ENCODE measurements at regions not wholly inside any gene's neighbourhood (a gene's known extent, or its start where the extent isn't known, plus 50 kb on each side); places are given as distances from the start of the nearest gene placed in this dataset.
A peak's percentile ranks its signal among the peaks of the same experiment; 100 is the strongest.

DNA sequence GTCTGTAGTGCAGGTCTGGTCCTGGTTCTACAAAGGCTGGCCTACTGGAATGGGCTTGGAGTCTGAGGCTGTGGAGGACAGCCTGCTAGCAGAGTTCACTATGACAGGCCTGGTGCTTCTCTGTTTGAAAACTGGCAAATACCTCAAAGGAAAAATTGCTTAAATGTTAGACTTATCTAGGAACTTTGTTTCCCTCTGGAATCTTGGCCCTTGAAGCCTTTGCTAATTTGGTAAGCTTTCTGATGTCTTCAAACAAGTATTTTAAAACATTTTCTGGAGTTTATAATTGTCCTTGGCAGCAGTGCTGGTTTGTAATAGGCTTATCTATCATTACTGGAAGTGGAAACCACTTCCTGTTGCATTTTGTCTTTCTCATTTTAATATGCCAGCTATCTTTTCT is 139.7 kb downstream of the TMEM26 start:
- ATAC-seq (replicated peaks in 1 of 2): no peak

DNA sequence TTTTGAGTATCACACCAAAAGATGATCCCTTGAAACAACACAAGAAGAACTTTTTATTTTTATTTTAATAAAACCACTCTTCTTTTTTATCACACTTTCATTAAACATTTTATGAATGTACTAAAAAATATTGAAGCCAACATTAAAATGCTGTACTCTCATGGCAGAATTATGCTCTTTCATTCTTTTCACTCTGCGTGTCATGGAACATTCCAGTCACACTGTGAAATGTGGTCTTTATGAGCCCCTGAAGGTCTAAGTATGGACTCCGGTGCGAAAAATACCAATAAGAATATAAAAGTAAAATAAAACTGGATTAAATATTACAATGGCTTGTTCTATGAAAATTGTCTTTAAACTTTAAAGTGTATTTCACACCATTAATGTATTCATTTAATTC is 148.4 kb downstream of the TMEM26 start:
- Mint-ChIP-seq H3K4me3 (no peak overlapping the region), H3K9me3 (peaks cover 0 to 2% of the 10 kb centered on the region in 2 donors), H3K27ac (no peak overlapping the region), H3K27me3 (ENCODE audit: low read depth) (no peaks in the 10 kb centered on the region), H3K36me3 (ENCODE audit: insufficient read depth in 2 of 2) (no peaks in the 10 kb centered on the region), H3K4me1 (ENCODE audit: low read depth) (no peaks in the 10 kb centered on the region)
- ATAC-seq (replicated peaks in 1 of 2): no peak
- DNase-seq: no peak

More for the DNA sequence above, 139.7 kb downstream of the TMEM26 start:
- H3K27me3 Mint-ChIP-seq (ENCODE audit: low read depth): no peaks in the 10 kb centered on the region
- peaks cover 0 to 2% of the 10 kb centered on the region in 2 donors for H3K9me3 Mint-ChIP-seq
- H3K4me3 Mint-ChIP-seq: no peak overlapping the region
- H3K4me1 Mint-ChIP-seq (ENCODE audit: low read depth): peaks cover 15% of the 10 kb centered on the region
- peak overlapping the region; percentile 51 for H3K27ac Mint-ChIP-seq
- no peak for DNase-seq
- no peaks in the 10 kb centered on the region for H3K36me3 Mint-ChIP-seq (ENCODE audit: insufficient read depth in 2 of 2)

DNA sequence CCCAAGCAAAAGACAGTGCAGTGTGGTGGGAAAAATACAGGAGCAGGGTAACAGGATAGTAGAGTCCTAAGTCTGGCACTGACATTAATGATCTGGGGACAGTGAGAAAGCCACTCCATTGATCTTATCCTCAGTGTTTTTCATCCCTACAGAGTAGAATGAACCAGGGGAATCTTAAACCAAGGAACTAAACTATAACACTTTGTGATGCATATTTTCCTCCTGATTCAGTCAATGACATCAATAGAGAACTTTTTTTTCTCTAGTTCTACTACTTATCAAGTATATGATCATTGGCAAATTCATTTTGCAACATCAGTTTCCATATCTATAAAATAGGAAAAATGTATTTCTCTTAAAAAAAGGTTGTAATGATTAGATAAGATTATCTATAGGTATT is 151.1 kb downstream of the TMEM26 start:
- no peaks in the 10 kb centered on the region for H3K4me1 Mint-ChIP-seq (ENCODE audit: low read depth)
- DNase-seq (no peak), ATAC-seq (replicated peaks in 1 of 2) (no peak)
- H3K27me3 Mint-ChIP-seq (ENCODE audit: low read depth): no peaks in the 10 kb centered on the region
- no peak overlapping the region for H3K4me3 Mint-ChIP-seq
- no peak overlapping the region for H3K27ac Mint-ChIP-seq
- H3K36me3 Mint-ChIP-seq (ENCODE audit: insufficient read depth in 2 of 2): peaks cover 0 to 2% of the 10 kb centered on the region in 2 donors
- peaks cover 2 to 5% of the 10 kb centered on the region in 2 donors for H3K9me3 Mint-ChIP-seq

DNA sequence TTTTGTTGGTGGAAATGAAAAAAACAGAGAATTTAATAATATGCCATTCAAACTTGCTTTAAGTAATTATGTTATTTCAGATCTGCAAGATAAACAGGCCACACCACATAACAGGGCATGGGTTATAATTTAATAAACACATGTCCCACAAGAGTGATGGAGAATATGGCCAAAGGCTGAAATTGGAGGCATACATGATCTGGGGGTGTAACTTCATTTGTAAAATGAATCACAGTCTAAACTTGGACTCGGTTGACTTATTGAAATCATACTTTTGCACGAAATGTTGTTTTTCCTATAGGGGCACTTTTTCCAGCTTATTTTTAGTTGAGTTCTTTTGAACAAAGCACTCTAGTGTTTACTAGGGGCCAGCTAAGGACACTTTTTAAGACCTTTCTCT is 151.6 kb downstream of the TMEM26 start:
- H3K4me3 Mint-ChIP-seq: no peak overlapping the region
- peaks cover 0 to 2% of the 10 kb centered on the region in 2 donors for H3K36me3 Mint-ChIP-seq (ENCODE audit: insufficient read depth in 2 of 2)
- ATAC-seq (replicated peaks in 1 of 2): no peak
- H3K27ac Mint-ChIP-seq: no peak overlapping the region
- no peaks in the 10 kb centered on the region for H3K4me1 Mint-ChIP-seq (ENCODE audit: low read depth)
- no peaks in the 10 kb centered on the region for H3K27me3 Mint-ChIP-seq (ENCODE audit: low read depth)
- H3K9me3 Mint-ChIP-seq: peaks cover 2 to 5% of the 10 kb centered on the region in 2 donors
- no peak for DNase-seq

DNA sequence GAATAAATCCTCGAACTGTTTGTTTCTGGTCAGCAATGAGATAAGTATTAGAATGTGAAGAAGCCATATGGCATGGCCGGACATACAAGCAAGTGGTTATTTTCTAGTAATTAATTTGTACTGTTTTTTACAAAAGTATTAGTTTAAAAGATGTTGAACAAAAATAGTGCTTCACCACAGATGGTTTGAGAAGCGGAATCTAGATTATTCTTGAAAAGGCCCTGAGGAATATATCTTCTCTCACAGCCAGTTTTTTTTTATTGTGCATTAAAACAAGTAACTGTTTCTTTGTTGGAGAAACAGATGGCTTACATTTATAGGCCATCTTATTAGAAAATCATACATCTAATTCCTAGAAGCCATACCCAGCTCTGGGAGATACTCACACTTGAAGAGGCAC is 153.3 kb downstream of the TMEM26 start:
- peaks cover 0 to 2% of the 10 kb centered on the region in 2 donors for H3K36me3 Mint-ChIP-seq (ENCODE audit: insufficient read depth in 2 of 2)
- H3K27me3 Mint-ChIP-seq (ENCODE audit: low read depth): no peaks in the 10 kb centered on the region
- ATAC-seq (replicated peaks in 1 of 2): no peak
- peaks cover 2 to 3% of the 10 kb centered on the region in 2 donors for H3K9me3 Mint-ChIP-seq
- H3K27ac Mint-ChIP-seq: no peak overlapping the region
- no peak overlapping the region for H3K4me3 Mint-ChIP-seq
- H3K4me1 Mint-ChIP-seq (ENCODE audit: low read depth): no peaks in the 10 kb centered on the region
- no peak for DNase-seq

DNA sequence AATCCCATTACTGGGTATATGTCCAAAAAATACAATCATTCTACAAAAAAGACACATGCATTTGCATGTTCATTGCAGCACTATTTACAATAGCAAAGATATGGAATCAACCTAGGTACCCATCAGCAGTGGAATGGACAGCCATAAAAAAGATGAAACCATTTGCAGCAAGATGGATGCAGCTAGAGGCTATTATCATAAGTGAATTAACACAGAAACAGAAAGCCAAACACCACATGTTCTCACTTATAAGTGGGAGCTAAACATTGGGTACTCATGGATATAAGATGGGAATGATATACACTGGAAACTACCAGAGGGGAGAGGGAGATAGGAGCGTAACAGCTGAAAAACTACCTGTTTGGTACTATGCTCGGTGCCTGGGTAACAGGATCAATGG is 154.0 kb downstream of the TMEM26 start:
- Mint-ChIP-seq H3K27me3 (ENCODE audit: low read depth) (no peaks in the 10 kb centered on the region), H3K4me1 (ENCODE audit: low read depth) (no peaks in the 10 kb centered on the region), H3K9me3 (peaks cover 2 to 3% of the 10 kb centered on the region in 2 donors), H3K4me3 (no peak overlapping the region), H3K36me3 (ENCODE audit: insufficient read depth in 2 of 2) (peaks cover 0 to 2% of the 10 kb centered on the region in 2 donors), H3K27ac (no peak overlapping the region)
- ATAC-seq (replicated peaks in 1 of 2) (no peak), DNase-seq (no peak)

DNA sequence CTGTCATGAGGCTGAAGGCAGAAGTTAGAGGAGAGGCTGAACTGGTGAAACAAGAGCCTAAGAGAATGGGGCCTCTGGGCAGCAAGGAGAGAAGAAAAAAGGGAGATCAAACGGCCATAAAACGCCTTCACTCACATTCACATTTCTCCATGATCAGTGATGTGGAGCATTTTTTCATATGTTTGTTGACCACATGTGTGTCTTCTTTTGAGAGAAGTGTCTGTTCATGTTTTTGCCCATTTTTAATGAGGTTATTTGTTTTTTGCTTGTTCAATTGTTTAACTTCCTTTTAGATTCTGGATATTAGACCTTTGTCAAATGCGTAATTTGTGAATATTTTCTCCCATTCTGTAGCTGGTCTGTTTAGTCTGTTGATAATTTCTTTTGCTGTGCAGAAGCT is 155.0 kb downstream of the TMEM26 start:
- no peaks in the 10 kb centered on the region for H3K27me3 Mint-ChIP-seq (ENCODE audit: low read depth)
- no peak overlapping the region for H3K27ac Mint-ChIP-seq
- ATAC-seq (replicated peaks in 1 of 2) (no peak), DNase-seq (no peak)
- H3K4me3 Mint-ChIP-seq: no peak overlapping the region
- H3K36me3 Mint-ChIP-seq (ENCODE audit: insufficient read depth in 2 of 2): peaks cover 0 to 2% of the 10 kb centered on the region in 2 donors
- H3K4me1 Mint-ChIP-seq (ENCODE audit: low read depth): no peaks in the 10 kb centered on the region
- peaks cover 2 to 3% of the 10 kb centered on the region in 2 donors for H3K9me3 Mint-ChIP-seq

DNA sequence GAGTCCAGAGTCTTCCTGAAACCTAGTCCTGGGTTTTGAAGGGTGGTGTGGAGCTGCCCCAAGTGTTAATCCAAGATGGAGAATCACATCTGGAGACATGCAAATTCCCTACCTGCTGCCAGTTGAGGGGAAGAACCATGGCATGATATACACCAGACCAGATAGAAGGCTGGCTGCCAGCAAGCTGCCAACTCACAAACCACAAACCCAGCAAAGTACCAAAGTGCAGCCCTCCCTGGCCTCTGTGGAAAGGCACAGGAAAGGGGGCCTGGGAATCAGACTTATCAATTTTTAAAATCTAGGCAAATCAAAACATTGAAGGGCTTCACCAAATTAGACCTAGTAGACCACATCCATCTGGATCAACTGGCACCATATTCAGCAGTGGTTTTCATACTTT is 157.0 kb downstream of the TMEM26 start:
- no peak for DNase-seq
- peaks cover 0 to 2% of the 10 kb centered on the region in 2 donors for H3K36me3 Mint-ChIP-seq (ENCODE audit: insufficient read depth in 2 of 2)
- no peaks in the 10 kb centered on the region for H3K27me3 Mint-ChIP-seq (ENCODE audit: low read depth)
- no peak overlapping the region for H3K4me3 Mint-ChIP-seq
- H3K4me1 Mint-ChIP-seq (ENCODE audit: low read depth): no peaks in the 10 kb centered on the region
- no peak for ATAC-seq (replicated peaks in 1 of 2)
- H3K9me3 Mint-ChIP-seq: peaks cover 2 to 3% of the 10 kb centered on the region in 2 donors
- no peak overlapping the region for H3K27ac Mint-ChIP-seq

DNA sequence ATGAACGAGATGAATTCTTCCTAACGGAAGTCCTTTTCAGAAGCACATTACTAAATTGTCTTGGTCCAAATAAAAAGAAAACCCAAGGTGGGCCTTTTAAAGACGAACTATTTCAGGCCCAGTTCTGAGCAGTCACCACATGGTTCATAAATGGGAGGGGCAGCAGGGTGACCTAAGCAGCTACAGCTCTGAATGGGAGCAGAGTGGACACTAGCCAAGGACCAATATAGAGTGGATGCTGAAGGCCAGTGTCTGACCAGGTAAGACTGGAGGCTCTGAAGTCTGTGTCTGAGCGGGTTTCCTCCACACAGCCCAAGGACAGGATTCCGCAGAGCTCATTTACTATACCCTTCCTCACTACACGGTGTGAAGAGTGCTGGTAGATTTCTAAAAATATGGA is 159.1 kb downstream of the TMEM26 start:
- no peak overlapping the region for H3K4me3 Mint-ChIP-seq
- no peak overlapping the region for H3K27ac Mint-ChIP-seq
- DNase-seq (no peak), ATAC-seq (replicated peaks in 1 of 2) (no peak)
- H3K9me3 Mint-ChIP-seq: peaks cover 5 to 7% of the 10 kb centered on the region in 2 donors
- no peaks in the 10 kb centered on the region for H3K4me1 Mint-ChIP-seq (ENCODE audit: low read depth)
- H3K36me3 Mint-ChIP-seq (ENCODE audit: insufficient read depth in 2 of 2): peaks cover 0 to 3% of the 10 kb centered on the region in 2 donors
- no peaks in the 10 kb centered on the region for H3K27me3 Mint-ChIP-seq (ENCODE audit: low read depth)

DNA sequence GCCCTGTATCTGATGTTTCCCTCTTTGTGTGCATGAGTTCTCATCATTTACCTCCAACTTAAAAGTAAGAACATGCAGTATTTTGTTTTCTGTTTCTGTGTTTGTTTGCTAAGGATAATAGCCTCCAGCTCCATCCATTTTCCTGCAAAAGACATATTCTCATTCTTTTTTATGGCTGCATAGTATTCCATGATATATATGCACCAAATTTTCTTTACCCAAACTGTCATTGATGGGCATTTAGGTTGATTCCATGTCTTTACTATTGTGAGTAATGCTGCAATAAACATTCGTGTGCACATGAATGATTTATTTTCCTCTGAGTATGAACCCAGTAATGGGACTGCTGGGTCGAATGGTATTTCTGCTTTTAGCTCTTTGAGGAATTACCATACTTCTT is 163.4 kb downstream of the TMEM26 start:
- H3K4me3 Mint-ChIP-seq: no peak overlapping the region
- peaks cover 3 to 4% of the 10 kb centered on the region in 2 donors for H3K9me3 Mint-ChIP-seq
- H3K4me1 Mint-ChIP-seq (ENCODE audit: low read depth): peaks cover 17% of the 10 kb centered on the region
- ATAC-seq (replicated peaks in 1 of 2) (no peak), DNase-seq (no peak)
- H3K27me3 Mint-ChIP-seq (ENCODE audit: low read depth): no peaks in the 10 kb centered on the region
- peaks cover 0 to 1% of the 10 kb centered on the region in 2 donors for H3K36me3 Mint-ChIP-seq (ENCODE audit: insufficient read depth in 2 of 2)
- no peak overlapping the region for H3K27ac Mint-ChIP-seq

DNA sequence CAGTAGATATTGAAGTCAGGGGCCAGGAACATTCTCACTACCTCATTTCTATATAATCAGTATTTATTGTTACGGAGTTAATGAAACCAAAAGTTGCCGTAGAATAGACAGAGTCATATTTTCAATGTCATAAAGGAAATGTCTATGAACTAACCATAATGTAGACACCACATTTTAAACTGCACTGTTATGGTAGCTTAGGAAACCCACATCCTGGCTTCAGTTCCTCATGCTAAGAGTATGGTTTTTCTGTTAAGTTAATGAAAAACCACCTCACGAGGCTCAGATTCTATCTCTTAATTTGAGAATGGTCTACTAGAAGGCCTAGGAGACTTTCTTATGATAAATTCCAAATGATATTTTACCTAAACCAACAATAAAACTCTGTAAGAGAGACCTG is 166.5 kb downstream of the TMEM26 start:
- Mint-ChIP-seq H3K27ac (peak overlapping the region; percentile 54), H3K4me3 (peak overlapping the region in 1 of 2 donors; percentile 58), H3K36me3 (ENCODE audit: insufficient read depth in 2 of 2) (peaks cover 0 to 1% of the 10 kb centered on the region in 2 donors), H3K27me3 (ENCODE audit: low read depth) (no peaks in the 10 kb centered on the region), H3K9me3 (peaks cover 3 to 4% of the 10 kb centered on the region in 2 donors), H3K4me1 (ENCODE audit: low read depth) (peaks cover 25% of the 10 kb centered on the region)
- ATAC-seq (replicated peaks in 1 of 2) (peak; percentile 97), DNase-seq (peak; percentile 4 to 6)

DNA sequence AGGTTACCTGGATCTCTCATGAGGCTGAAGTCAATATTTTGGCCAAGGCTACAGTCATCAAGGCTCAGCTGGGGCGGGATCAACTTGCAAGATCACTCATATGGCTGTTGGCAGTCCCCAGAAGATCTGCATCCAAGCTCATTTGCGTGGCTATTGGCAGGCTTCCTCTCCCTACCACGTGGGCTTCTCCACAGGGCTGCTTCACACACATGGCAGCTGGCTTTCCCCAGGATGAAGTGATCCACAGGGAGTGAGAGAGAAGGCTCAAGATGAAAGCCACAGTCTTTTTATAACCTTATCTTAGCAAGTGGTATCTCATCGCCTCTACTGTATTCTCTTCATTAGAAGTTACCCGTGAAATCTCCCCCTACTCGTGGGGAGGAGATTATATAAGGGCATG is 167.4 kb downstream of the TMEM26 start:
- Mint-ChIP-seq H3K36me3 (ENCODE audit: insufficient read depth in 2 of 2) (peaks cover 0 to 1% of the 10 kb centered on the region in 2 donors), H3K4me1 (ENCODE audit: low read depth) (peaks cover 25% of the 10 kb centered on the region), H3K27ac (no peak overlapping the region), H3K27me3 (ENCODE audit: low read depth) (no peaks in the 10 kb centered on the region), H3K9me3 (peaks cover 3 to 4% of the 10 kb centered on the region in 2 donors), H3K4me3 (no peak overlapping the region)
- DNase-seq (no peak), ATAC-seq (replicated peaks in 1 of 2) (no peak)

DNA sequence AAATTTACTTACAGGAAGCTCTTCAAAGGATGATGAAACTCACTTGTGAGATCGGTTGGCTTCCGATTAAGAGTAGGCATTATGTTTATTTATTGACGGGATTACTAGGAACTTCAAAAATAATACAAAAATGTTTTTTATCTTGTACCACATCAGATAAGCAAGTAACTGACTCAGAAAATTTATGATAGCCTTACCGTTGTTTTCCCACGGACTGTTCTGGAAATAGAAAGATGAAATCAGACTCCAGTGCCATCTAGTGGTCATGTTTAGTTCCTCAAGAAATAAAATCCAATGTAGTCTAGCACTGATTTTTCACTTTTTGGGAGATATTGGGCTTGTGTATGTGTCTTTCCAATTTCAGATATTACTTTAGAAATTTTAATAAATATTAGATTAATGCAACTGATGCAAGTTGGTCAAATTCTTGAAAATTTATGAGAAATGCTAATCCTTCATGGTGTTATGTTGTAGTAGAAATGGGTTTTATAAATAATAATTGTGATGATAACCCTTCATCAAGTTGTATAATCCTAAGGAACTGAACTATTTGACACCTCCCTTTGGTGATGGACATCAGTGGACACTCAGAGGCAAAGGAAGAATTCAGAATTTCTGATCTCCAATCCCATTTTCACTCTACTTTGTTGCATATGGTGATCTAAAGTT is 168.8 kb downstream of the TMEM26 start:
- peaks cover 25% of the 10 kb centered on the region for H3K4me1 Mint-ChIP-seq (ENCODE audit: low read depth)
- no peak for ATAC-seq (replicated peaks in 1 of 2)

More for the DNA sequence above, 168.8 kb downstream of the TMEM26 start:
- H3K27me3 Mint-ChIP-seq (ENCODE audit: low read depth): no peaks in the 10 kb centered on the region
- H3K9me3 Mint-ChIP-seq: no peaks in the 10 kb centered on the region
- H3K27ac Mint-ChIP-seq: peak overlapping the region; percentile 34
- peak overlapping the region; percentile 22 to 39 for H3K4me3 Mint-ChIP-seq
- DNase-seq: peak in 1 of 2 donors; percentile 6
- H3K36me3 Mint-ChIP-seq (ENCODE audit: insufficient read depth in 2 of 2): no peaks in the 10 kb centered on the region
